Erythroblast (primary cell): ENCODE measurements at regions not wholly inside any gene's neighbourhood (a gene's known extent, or its start where the extent isn't known, plus 50 kb on each side); places are given as distances from the start of the nearest gene placed in this dataset.

Experiments used
- DNase-seq, 2 experiments: peaks; one replicate each; lab custom pipeline; 2025; lab: John Stamatoyannopoulos, UW
- GATA1 ChIP-seq: IDR thresholded peaks from 2 replicates; pipeline ENCODE4 v1.6.1; 2011; ENCODE audit warnings: low read depth, mild to moderate bottlenecking, control low read depth, low read length, moderate library complexity
- POLR2A ChIP-seq: IDR thresholded peaks from 2 replicates; pipeline ENCODE4 v1.6.1; 2011; ENCODE audit warnings: mild to moderate bottlenecking, low read length

- no peak for DNase-seq
- TF ChIP-seq POLR2A (no peak), GATA1 (no peak)
These were observed 408.3 kb downstream of the ZNF536 start for GRCh38 chr19:30780456-30780855.

- DNase-seq = no peak
- TF ChIP-seq POLR2A (no peak), GATA1 (no peak)
These were observed 407.8 kb downstream of the ZNF536 start for GRCh38 chr19:30780032-30780431.

DNA sequence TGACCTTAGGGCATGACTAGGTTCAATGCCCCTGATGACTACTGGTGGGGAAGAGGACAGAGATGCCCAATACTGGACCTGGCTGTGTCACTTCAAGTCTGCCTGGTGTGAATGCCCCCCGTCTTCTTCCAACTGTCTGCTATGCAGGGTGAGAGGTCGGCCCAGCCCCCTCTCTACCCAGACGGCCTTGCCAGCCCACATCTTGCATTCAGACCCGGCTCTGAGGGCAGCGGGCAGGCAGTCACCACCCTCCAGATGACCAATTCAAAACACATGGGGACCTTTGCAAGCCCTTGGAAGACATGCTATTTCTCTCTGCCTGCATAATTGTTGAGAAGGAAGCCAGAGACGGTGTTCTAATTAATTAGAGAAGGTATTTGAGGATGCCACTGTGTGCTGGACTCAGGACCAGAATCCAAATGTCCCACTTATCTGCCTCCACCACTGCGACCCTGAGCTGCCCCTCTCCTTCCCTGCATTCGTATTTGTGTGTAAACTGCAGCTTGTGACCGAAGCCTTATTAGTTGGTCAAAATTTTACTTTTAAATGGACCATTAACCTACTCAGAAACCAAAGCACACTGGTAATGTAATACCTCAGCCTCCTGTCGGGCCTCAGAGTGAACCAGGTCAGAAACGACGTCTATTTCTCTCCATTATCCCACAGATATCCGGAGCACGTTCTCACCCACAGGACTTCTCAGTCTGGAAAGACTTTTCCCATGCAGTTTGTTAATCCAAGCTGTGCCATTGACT is 407.0 kb downstream of the ZNF536 start:
- TF ChIP-seq GATA1 (no peak), POLR2A (no peak)
- DNase-seq = no peak

DNA sequence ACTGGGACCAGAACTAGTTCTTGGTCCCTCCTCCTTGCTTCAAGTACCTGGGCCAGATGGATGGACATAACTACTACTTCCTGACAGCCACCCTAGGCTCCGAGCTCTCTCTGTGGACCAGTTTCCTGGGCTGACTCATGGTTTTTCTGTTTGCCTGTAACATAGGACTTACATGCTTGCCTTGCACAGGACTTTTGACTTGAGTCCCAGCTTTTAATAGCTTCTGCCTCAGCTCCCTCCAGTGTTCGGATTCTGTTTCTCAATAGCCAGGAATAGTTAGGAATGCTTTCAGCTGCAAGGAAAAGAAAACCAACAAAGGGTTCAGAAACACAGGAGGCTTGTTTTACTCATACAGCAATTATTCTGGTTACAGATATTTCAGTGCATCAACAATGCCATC is 405.9 kb downstream of the ZNF536 start:
- TF ChIP-seq GATA1 (no peak), POLR2A (no peak)
- DNase-seq = no peak

DNA sequence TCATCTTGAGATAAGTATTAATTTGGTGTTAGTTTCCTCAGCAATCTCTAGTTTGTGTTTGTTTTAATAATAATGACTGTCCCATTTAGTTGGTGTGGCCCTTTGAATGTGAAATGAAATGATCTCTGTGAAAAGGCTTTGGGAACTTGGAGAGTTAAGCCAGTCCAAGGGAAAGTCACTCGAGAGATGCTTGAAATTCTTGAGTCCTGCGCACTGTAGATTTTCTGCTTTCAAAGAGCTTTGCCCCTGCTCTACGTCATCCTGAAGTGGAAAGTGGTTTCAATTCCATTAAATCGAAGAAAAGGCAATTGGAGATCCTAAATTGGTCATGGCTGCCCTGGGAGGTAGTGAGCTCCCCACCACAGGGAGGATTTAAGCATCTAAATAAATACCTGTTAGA is 403.8 kb downstream of the ZNF536 start:
- DNase-seq = no peak

GRCh38 chr19:30774252-30774766 is 402.1 kb downstream of the ZNF536 start:
- no peak for DNase-seq
- TF ChIP-seq GATA1 = no peak
- TF ChIP-seq POLR2A = no peak

More for the DNA sequence above, 403.8 kb downstream of the ZNF536 start:
- TF ChIP-seq GATA1 (no peak), POLR2A (no peak)

GRCh38 chr19:30762651-30763050 is 390.5 kb downstream of the ZNF536 start:
- DNase-seq = no peak
- no peak for TF ChIP-seq GATA1
- TF ChIP-seq POLR2A = no peak

GRCh38 chr19:30760014-30760413 is 387.8 kb downstream of the ZNF536 start:
- no peak for DNase-seq
- TF ChIP-seq POLR2A (no peak), GATA1 (no peak)

DNA sequence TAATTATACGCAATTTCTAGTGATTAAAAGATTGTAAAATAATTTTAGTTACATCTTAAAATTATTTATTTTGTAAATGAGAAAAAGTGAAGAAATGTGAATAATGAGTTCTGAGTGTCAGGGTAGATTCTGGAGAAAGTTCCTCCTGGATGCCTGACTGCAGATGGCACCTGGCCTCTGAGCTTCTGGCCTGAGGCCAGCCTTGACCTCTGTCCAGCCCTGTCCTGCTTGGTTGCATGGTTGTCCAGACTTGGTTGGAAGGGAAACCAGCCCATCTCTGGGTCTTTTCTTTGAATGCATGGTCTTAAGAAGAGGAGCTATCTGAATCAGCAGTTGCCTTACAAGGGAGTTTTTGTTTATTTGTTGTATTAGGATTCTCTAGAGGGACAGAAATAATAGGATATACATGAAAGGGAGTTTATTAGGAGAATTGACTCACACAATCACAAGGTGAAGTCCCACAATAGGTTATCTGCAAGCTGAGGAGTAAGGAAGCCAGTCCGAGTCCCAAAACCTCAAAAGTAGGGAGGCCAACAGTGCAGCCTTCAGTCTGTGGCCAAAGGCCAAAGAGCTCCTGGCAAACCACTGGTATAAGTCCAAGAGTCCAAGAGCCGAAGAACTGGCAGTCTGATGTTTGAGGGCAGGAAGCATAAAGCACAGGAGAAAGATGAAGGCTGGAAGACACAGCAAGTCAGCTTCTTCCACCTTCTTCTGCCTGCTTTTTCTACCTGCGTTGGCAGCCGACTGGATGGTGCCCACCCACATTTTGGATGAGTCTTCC is 385.8 kb downstream of the ZNF536 start:
- TF ChIP-seq POLR2A = no peak
- TF ChIP-seq GATA1 = no peak
- no peak for DNase-seq

GRCh38 chr19:30757104-30757836 is 385.1 kb downstream of the ZNF536 start:
- no peak for TF ChIP-seq GATA1
- no peak for TF ChIP-seq POLR2A
- DNase-seq = no peak

DNA sequence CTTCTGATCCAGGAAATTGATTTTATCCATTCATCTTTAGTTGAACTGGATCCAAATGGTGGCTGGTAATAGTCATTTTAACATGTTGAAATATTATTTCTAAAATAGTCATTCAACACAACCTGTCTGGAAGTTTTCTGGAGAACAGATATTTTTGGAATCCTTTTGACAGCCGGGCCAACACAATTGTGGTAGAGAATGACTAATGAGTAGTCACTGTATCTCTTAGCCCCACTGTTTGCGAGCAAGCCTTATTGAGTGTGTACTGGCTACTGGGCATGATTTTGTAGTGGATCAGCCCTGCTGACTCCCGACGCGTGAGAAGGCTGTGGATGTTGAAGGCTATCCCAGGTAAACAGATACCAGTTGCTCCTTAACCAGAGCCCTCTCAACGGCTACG is 383.4 kb downstream of the ZNF536 start:
- TF ChIP-seq GATA1 (no peak), POLR2A (no peak)
- DNase-seq = no peak

- DNase-seq = no peak
- TF ChIP-seq GATA1 (no peak), POLR2A (no peak)
These were observed 382.0 kb downstream of the ZNF536 start for GRCh38 chr19:30754162-30754561.

GRCh38 chr19:30752876-30753275 is 380.7 kb downstream of the ZNF536 start:
- DNase-seq = no peak
- TF ChIP-seq POLR2A = no peak
- TF ChIP-seq GATA1 = no peak

- no peak for DNase-seq
- TF ChIP-seq POLR2A (no peak), GATA1 (no peak)
These were observed 380.0 kb downstream of the ZNF536 start for GRCh38 chr19:30752201-30752600.

DNA sequence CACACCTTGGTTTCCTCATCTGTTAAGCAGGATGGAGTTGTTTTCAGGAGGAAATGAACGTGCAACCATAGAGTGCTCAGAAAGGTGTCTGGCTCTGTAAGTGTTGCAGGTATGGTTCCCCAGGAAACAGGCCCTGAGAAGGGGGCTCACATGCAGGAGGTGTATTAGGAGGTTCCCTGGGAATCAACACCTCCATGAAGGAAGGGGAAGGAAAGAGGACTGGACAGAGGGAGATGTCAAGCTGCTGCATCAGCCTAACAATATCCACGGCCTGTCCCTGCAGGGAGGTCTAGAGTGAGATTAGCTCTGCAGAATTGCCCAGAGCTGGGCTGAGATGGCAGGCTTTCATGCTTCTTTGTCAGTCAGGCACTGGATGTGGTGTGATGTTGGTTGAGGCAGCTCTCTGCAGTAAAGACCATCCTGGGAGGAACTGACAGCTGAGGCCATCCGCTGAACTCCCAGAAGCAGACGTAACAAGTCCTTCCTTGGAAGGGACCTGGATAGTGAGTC is 373.3 kb downstream of the ZNF536 start:
- DNase-seq = no peak
- no peak for TF ChIP-seq POLR2A
- no peak for TF ChIP-seq GATA1
